ENCODE measurements at regions not wholly inside any gene's neighbourhood (a gene's known extent, or its start where the extent isn't known, plus 50 kb on each side); places are given as distances from the start of the nearest gene placed in this dataset.
"Not testable (repeated sequence)": the region's sequence is repeated elsewhere in the genome, so short reads cannot be mapped to it uniquely, and the experiment has no call there.

- DNase-seq; POLR2A ChIA-PET (ENCODE audit: partially characterized antibody); H3K36me3 ChIP-seq (ENCODE audit: insufficient read depth, low read length); H3K9me3 ChIP-seq (ENCODE audit: control insufficient read depth in 1 of 2, low read length in 2 of 2); H3K27me3 ChIP-seq (ENCODE audit: insufficient read depth, low read length); H3K4me3 Mint-ChIP-seq; CTCF ChIA-PET (ENCODE audit: partially characterized antibody); H3K27ac ChIP-seq (ENCODE audit: low read depth, low read length); intact Hi-C loops (cut with micrococcal nuclease); H3K27me3 Mint-ChIP-seq; H3K4me1 ChIP-seq (ENCODE audit: insufficient read depth, low read length); H3K9me3 Mint-ChIP-seq; H3K27ac Mint-ChIP-seq; H3K4me3 ChIP-seq (ENCODE audit: low read length in 2 of 2): not testable (repeated sequence)
- Mint-ChIP-seq H3K36me3 (peaks cover 22 to 26% of the 10 kb centered on the region in 2 donors), H3K4me1 (peaks cover 4 to 24% (median 8%) of the 10 kb centered on the region in 4 donors)
These were observed 52.8 kb upstream of the ERV3-1 start for GRCh38 chr7:65059247-65059646.

Data from CD4-positive, alpha-beta memory T cell (primary cell).